H1 (cell line): ENCODE measurements at regions not wholly inside any gene's neighbourhood (a gene's known extent, or its start where the extent isn't known, plus 50 kb on each side); places are given as distances from the start of the nearest gene placed in this dataset.

Experiments
- SUZ12 ChIP-seq: fragments of 200-600 bp; sonication (generic); IDR thresholded peaks from 2 replicates; pipeline ENCODE4 v1.6.1; 2012; ENCODE audit warnings: mild to moderate bottlenecking, inconsistent platforms, low read length, moderate library complexity, mixed read lengths
- USF2 ChIP-seq: IDR thresholded peaks from 2 replicates; pipeline ENCODE4 v1.6.1; 2011; ENCODE audit warnings: low read length, improper control_type of control experiment

GRCh38 chr1:34418166-34418565 lies 241.5 kb downstream of the C1orf94 start:
- no peak for TF ChIP-seq USF2
- no peak for TF ChIP-seq SUZ12
